ENCODE measurements at regions not wholly inside any gene's neighbourhood (a gene's known extent, or its start where the extent isn't known, plus 50 kb on each side); places are given as distances from the start of the nearest gene placed in this dataset.
"Not testable (repeated sequence)": the region's sequence is repeated elsewhere in the genome, so short reads cannot be mapped to it uniquely, and the experiment has no call there.

DNA sequence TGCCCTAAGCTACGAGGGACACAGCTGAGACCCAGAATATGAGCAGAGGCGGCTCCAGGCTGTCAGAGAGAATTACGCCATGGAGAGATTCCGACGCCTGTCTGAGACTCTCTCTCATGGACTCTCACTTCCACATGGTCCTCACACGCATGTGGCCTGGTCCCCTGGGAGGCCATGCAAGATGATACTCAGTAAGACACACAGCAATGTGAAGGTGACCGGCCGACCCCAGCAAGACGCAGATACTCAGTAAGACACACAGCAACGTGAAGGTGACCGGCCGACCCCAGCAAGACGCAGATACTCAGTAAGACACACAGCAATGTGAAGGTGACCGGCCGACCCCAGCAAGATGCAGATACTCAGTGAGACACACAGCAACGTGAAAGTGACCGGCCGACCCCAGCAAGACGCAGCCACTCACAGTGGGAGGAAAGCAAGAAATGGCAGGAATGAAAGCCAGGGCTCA, 400.8 kb upstream of the MYT1L start:
- no peak for DNase-seq

DNA sequence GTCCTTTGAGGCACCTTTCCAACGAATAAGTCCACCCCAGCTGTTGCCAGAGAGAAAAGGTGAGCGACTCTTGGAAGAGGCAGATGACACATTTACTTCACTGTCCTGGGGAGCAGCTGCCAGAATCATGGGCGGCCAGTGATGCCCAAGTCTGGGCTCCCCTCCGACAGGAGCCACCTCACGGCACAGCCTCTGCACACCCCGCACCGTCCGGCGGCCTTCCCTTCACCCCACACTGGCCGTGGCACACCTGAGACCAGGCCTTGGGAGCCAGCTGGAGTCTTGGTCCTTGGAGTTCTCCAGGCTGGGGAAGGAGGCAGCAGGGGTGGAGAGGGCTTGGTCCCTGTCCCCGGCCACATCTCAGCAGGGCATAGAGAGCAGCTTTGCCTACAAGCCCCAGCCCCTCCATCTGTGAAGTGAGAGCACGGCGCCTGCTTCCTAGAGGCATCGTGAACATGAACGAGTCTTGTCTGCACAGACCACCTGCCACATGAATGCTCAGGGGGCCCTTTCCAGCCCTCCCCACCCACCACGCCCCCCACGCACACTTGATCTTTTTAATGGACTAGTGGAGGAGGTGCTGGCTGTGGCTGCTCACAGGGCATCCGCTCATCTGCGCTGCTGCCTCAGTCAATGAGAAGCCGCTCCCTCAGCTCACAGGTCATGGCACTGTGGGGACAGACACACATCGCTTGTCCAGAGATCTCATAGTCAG, 400.2 kb upstream of the MYT1L start:
- DNase-seq = no peak

DNA sequence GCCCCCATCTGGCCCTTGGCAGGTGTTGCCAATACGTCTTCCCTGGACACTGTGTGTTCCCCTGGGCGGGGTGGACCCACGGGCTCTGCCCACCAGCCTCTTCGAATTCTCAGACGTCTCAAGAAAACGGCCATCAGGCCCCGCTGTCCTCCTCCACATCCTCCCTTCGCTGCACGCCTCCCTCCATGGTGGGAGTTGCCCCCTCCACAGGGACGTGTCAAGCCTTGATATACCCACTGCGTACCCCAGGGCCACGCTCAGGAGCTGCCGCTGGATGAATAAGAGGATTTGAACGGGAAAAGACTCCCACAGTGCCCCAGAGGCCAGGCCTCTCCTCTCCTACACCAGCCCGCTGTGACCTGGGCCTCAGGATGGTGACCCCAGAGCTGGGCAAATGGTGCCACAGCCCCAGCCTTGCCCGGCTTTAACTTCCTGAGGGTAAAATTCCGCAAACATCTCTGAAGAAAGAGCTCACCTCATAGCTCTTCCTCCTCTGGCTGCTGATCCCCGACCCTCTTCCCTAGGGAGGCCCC, 399.3 kb upstream of the MYT1L start:
- no peak for DNase-seq

DNA sequence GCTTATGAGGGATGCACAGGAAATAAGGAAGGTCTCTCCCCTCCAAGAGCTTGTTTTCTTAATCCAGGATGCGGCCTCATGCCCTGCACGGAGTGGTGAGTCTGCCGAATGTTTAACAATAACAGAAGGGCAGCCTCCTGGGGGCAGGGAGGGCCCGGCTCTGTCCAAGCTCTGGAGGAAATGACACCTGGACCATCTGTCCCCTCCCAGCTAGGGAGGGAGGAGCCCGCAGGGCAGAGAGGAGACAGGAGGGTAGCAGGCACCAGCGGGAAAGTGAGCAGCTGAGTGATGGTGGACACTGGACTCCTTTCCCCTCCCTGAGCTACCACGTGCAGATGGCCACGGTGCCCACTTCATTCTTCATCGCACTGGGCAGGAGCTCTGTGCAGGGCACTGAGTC, 398.2 kb upstream of the MYT1L start:
- no peak for DNase-seq

DNA sequence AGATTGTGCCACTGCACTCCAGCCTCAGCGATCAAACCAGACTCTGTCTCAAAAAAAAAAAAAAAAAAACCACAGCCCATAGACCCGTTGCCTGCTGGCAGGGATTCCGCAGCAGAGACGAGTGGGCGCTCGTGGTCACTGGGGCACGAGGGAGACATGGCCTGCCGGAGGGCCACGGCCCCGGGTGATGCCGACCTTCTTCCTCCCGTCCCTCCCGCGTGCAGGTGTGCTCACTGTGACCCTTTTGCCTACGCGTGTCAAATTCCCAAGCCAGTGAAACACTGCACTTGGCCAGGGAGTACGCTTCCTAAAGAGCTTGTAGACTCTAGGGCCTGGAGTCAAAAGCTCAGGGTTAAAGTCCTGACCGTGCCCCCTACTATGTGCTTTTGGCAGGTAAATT, 397.6 kb upstream of the MYT1L start:
- DNase-seq = no peak

DNA sequence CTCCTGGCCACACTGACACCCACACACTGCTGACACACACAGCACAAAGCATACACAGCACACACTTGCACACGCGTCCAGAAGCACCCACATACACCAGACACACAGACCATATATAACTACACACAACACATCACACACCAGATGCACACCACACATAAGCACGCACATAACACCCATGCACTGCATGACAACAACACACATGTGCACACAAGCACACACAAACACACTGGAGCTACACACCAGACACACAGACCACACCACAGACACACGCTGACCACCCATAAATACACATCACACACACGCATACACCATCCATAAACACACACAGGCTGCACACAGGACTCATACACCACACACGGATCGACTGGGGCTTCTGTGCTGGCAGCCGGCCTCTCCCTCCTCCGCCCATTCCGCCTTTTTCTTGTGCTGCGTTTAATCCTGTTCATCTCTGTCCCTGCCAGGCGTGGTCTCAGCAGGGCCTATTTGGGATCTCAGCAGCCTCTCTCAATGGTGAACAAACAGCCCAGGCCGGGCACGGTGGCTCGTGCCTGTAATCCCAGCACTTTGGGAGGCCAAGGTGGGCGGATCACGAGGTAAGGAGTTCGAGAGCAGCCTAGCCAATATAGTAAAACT, 396.9 kb upstream of the MYT1L start:
- DNase-seq = no peak

DNA sequence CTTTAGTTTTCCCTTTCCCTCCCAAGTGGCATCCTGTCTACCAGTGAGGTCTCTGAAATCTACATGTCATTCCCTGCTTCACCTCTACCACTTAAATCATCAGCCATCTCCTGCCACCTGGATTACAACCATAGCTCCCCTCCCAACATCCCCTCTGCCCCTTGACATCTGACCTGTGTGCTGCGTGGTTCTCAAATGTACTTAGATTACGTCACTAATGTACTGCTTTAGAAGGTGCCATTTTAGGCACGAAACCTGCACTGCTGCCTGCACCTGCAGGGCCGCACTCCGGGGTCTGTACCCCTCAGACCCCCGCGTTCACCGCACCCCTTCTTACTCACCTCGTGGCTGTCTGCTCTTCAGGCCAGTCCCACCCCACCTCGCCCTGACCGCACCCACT, 395.1 kb upstream of the MYT1L start:
- DNase-seq = no peak

DNA sequence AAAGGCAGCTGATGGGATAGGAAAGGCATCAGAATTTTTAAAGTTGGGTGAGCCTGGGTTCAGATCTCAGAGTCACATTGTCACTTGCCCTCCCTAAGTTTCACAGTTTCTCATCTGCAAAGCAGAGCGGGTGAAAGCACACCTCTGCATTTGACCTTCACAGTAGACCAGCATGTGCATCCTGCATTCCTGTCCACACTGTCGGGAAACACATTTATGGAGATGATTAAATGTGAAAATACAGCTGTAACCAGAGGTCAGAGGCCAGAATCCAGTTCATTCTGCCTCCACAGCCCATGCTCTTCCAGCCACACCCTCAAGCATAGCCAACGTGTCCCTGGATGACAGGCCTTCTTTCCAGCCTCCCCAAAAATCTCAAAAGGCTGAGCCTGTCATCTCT, 392.0 kb upstream of the MYT1L start:
- no peak for DNase-seq

DNA sequence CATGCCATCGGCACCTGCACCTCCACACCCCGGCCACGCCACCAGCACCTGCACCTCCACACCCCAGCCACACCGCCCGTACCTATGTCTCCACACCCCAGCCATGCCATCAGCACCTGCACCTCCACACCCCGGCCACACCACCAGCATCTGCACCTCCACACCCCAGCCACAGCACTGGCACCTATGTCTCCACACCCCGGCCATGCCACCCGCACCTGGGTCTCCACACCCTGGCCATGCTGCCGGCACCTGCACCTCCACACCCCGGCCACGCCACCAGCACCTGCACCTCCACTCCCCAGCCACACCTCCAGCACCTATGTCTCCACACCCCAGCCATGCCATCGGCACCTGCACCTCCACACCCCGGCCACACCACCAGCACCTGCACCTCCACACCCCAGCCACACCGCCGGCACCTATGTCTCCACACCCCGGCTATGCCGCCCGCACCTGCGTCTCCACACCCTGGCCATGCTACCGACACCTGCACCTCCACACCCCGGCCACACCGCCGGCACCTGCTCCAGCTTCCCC, 390.3 kb upstream of the MYT1L start:
- DNase-seq = no peak

DNA sequence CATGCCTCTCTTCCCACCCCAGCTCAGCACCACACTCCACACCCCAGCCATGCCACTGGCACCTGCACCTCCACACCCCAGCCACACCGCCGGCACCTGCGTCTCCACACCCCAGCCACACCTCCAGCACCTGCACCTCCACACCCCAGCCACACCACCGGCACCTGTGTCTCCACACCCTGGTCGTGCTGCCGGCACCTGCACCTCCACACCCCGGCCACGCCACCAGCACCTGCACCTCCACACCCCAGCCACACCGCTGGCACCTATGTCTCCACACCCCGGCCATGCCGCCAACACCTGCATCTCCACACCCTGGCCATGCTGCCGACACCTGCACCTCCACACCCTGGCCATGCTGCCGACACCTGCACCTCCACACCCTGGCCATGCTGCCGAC, 389.7 kb upstream of the MYT1L start:
- not testable (repeated sequence) for DNase-seq

DNA sequence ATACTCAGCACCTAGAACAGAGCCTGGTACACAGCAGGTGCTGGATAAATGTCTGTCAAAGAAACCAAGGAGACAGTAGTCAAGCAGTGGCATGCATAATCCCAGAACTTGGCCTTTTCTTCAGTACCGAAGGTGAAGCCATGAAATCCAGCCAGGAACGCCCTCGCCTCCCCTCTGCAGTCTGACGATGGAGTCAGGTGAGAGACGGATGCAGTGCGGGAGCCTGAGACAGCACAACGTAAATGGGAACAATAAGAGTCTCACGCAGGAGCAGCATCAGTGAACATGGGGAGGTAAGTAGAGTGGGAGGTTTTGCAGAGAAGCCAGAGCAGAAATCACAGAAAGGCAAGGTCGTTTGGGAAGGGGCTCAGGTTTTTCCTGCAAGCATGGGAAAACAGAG, 389.3 kb upstream of the MYT1L start:
- DNase-seq = no peak

DNA sequence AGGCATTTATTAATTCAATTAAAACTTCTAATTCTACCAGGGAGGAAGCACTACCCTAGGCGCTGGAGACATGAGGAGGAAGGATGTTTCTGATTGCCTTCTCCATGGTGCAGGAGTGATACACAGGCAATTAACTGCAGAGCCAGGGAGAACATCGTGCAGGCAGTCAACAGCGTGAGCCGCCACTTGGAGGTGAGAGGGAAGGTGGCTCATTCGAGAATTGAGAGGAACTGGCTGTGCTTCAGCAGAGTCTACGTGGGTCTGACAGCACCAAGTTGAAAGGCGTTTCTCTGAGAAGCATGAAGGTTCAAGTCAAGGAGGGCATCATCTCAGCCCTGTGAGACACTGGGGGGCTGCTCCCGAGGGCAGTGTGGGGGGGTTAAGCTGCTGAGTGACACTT, 388.7 kb upstream of the MYT1L start:
- no peak for DNase-seq

DNA sequence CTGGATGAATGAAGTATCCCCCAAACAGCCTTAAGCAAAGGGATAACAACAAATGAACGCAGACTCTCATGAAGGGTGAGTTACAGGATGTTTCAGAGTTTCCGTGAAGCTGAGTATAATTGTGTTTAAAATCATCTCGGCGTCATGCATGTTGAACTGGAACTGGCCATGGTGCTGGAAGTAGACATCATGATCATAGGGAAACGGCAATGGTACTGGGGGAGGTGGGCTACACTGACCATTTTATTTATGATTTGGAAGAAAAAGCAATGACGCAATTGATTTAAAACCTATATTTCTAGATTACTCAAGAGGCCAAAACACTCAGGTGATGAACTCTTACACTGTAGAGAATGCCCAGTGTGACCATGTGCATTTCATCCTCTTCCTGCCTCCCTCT, 387.9 kb upstream of the MYT1L start:
- no peak for DNase-seq

DNA sequence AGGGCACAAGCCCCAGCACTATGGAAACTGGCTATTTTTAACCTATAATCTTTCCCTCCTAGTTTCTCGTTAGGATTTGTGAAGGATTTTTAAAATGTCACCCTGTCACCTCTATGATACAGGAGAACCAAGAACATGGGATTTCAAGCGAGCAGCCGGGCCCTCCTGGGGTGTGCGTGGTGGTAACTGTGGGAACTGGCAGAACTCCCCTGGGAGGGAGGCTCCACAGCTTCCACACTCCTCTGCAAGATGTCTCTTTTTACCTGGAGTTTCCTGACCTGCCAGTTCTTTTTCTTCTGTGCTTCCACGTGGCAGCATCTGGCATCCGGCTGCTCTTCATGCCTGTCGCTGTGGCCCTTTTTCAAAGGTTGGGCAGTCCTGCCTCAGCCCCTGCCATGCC, 386.3 kb upstream of the MYT1L start:
- DNase-seq = no peak

DNA sequence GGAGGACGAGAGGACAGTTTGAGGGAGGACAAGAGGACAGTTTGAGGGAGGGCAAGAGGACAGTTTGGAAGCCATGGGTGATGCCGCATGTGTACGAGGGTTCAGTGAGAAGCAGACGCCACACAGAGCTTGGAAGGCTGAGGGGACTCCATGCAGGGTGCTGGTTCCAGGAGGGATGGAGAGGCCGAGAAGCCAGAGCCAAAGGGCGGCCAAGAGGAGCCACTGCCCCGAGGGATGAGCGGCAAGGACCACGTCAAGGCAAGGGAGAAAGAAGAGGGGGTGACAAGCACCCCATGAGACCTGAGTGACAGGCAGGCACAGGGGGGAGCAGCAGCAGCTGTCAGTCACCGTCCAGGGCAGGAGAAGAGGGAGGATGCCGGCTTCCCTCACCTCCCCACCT, 385.7 kb upstream of the MYT1L start:
- no peak for DNase-seq

DNA sequence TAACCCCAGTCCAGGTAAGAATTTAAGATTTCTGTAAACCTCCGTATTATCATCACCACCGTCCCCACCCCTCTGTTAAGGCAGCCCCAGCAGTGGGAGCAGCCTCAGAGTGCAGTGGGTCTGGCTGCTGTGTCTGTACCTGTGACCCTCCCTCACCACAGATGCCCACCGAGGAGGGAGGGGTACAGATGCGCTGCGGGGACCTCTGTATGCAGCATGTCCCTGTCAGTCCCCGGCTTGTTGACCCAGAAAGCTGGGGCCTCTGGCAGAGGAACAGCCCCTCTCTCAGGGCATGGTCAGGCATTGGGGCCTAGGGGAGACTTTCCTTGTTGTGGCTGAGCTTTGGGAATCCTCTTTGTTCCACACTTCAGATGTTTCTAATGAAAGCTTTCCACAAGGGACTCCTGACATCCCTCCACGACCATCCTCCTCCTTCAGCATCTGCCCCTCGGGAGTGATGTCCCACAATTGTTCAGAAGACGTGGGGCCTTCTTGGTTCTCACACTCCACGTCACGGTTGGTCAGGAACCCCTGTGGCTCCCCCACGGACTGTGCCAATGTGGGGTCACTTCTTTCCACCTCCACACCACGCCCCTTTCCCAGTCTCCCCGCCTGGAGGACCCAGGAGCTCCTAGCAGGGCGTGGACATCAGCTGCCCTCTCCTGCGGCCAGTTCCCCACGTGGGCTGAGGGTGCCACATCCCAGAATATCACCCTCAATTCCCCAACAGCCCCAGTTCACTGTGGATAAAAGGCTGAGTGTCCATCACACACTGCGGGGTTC, 384.2 kb upstream of the MYT1L start:
- DNase-seq = no peak

DNA sequence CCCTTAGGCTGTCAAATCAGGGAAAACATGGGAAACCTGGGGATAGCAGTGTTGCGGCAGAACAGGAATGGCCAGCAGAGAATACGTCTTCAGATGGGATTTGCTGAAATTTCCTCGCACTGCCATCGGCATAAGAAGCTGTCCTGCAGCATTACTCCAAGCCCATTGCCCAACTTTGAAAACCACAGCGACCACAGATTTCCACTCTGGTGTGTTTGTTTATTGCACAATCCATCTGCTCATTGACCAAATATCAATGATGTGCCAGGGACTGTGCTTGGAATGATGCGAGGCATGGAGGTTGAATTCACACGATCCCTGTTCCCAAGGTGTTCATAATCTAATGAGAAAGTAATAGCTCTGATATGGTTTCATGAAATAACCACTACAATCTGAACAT, 383.3 kb upstream of the MYT1L start:
- no peak for DNase-seq

DNA sequence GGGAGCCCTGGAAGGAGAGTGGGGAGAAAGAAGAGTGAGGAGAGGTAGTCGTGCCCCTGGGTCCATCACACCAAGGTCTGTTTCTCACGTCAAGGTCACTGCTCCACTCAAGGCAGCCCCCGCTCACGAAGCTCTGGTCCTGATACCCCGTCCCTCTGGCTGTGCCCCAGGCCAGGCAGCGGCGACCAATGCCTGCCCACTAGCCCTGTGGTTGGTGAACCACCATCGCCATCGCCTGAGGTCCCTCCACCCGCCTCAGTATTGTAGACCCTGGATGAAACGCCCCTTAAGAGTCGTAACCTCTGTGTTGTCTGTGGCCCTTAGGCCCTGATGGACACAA, 378.3 kb upstream of the MYT1L start:
- DNase-seq = no peak

DNA sequence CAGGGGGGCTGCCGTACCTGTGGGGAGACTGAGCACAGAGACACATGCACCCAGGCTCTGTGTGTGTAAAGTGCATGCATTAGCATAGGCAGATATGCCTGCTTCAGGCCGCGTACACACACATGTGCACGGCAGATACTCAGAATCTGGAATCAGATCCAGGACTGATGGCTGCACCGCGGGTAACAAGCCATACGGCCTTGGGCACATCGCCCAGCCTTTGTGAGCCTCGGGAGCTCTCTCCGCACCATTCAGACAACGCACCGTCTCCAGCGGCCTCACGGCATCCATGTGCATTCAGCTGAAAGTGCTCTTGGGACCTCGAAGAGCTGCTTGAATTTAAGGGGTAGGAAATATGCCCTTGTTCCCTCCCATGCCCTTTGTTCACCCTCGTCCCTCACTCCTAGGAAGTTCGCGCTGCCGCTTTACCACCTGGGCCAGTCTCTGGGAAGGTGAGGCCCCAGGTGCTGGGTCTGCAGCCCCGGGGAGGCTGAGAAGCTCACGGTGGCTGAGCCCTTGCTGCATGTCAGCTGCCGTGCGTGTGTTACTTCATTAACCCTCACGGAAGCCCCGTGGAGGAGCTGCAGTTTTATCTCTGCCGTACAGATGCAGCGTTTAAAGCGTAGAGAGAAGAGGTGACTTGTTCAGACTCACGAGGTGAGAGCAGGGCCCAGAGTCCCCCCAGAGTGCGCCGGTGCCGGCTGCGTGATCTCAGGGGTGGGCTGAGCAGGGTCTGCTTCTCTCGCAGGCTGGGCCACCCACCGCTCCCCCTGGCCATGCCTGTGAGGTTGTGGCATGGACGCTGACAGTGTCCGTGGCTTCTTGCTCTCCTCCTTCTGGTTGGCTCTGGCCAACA, 377.7 kb upstream of the MYT1L start:
- DNase-seq = no peak

DNA sequence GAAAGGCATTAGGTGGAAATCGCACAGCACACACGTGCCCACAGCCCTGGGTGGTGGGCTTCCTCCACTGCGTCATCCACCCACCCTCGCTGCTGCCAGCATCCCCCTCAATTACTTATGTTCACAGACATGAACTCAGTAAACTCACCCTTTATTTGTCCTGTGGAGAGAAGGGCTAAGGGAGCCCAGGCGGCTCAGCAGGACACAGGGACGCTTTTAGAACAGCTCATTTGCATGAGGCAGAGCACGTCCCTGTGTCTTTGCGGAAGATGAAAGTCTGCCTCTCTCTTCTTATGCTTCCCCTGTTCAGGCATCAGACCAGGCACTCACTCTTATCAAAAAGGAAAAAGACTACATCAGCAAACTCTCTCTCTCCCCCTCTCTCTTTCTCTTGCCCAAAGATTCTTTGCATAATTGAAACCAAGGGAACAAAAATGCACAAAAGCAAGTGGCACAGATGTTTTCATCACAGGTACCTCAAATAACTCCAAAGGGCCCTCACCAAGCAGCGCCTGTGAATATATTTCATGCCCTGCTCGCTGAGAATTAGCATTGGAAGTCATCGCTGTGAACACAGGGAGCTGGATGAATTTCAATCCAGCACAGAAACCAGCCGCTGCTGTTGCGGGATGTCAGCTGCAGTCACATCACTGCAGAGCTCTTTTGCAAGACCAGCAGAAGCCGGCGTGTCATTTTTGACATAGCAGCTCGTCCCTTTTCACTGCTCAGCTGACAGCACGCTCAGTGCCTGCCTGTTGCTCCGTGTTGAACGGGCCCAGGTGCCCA, 376.3 kb upstream of the MYT1L start:
- no peak for DNase-seq

DNA sequence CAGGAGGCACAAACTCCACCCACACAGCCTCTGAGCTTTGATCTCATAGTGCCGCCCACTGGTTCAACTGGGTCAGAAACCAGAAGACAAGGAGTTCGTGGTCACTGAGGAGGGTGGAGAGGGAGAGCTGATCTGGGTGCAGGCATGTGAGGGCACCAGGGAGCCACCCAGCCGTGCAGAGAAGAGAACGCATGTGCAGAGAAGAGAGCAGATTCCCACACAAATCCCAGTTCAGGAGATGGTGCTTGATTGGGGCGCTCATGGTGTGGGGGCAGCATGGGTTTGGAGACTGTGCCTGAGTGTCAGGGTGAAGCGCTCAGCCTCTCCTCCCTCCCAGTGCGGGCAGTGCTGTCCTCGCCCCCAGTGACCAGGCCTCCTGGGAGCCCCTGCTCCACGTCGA, 375.2 kb upstream of the MYT1L start:
- no peak for DNase-seq

DNA sequence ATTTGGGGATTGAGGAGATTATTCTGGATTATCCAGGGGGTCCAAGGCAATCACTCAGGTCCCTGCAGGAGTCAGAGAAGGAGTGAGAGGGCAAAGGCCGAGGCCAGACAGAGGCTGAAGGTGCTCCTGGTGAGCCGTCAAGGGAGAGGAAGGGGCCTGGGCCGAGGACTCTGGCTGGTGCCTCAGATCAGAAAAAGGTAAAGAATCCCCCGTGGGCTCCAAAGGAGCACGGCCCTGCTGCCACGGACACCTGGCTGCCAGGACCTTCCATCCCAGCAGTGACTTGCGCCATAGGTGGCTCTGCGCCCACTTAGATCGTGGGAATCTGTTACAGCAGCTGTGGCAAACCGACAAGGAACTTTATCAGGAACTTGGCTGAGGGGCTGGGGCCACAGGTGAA, 374.8 kb upstream of the MYT1L start:
- no peak for DNase-seq
